ENCODE measurements at regions not wholly inside any gene's neighbourhood (a gene's known extent, or its start where the extent isn't known, plus 50 kb on each side); places are given as distances from the start of the nearest gene placed in this dataset.
"Not testable (repeated sequence)": the region's sequence is repeated elsewhere in the genome, so short reads cannot be mapped to it uniquely, and the experiment has no call there.

- DNase-seq (ENCODE audit: low spot score): no peak
- TF ChIP-seq, protein P1, sequence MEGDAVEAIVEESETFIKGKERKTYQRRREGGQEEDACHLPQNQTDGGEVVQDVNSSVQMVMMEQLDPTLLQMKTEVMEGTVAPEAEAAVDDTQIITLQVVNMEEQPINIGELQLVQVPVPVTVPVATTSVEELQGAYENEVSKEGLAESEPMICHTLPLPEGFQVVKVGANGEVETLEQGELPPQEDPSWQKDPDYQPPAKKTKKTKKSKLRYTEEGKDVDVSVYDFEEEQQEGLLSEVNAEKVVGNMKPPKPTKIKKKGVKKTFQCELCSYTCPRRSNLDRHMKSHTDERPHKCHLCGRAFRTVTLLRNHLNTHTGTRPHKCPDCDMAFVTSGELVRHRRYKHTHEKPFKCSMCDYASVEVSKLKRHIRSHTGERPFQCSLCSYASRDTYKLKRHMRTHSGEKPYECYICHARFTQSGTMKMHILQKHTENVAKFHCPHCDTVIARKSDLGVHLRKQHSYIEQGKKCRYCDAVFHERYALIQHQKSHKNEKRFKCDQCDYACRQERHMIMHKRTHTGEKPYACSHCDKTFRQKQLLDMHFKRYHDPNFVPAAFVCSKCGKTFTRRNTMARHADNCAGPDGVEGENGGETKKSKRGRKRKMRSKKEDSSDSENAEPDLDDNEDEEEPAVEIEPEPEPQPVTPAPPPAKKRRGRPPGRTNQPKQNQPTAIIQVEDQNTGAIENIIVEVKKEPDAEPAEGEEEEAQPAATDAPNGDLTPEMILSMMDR (IDR thresholded peaks at IDR 0.05; ENCODE audit: extremely low read depth, missing control alignments): no peak
Measured at GRCh38 chr10:59433720-59434428, 71.5 kb upstream of the FAM13C start.

GRCh38 chr10:59432207-59432900 is 70.0 kb upstream of the FAM13C start:
- TF ChIP-seq, protein P1 (IDR thresholded peaks at IDR 0.05; ENCODE audit: extremely low read depth, missing control alignments): no peak
- DNase-seq (ENCODE audit: low spot score): no peak

- DNase-seq (ENCODE audit: low spot score): not testable (repeated sequence)
Measured at GRCh38 chr10:59413795-59414194, 51.4 kb upstream of the FAM13C start.

All from GM20000 (cell line).